SK-N-SH (cell line): ENCODE measurements at regions not wholly inside any gene's neighbourhood (a gene's known extent, or its start where the extent isn't known, plus 50 kb on each side); places are given as distances from the start of the nearest gene placed in this dataset.

Experiments used
- YY1 ChIP-seq: IDR thresholded peaks from 2 replicates; pipeline ENCODE4 v1.4.0; 2012; ENCODE audit warnings: low read depth, mild to moderate bottlenecking
- TF ChIP-seq, protein P1 (sequence below): fragments of 200-600 bp; sonication (generic); IDR thresholded peaks from 2 replicates; pipeline ENCODE4 v1.6.1; 2017; ENCODE audit warnings: antibody characterized with exemption, mild to moderate bottlenecking, moderate library complexity

DNA sequence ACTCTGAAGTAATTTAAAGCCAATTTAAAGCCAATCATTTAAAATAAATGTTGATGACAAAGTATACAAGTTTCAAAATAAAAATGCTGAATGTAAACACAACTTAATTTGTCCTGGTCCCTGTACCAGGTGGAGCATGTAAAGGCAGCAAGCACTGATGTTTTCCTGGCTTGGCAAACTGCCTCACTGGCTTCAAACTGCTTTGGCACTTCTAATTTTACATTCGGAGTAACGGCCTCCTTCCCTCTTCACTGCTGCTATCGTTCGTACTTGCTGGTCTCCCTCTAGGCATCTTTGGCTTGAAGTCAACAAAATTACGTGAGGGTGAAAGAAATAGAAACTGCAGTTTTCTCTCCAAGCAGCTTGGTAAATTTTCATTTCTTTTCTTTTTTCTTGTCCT lies 287.9 kb downstream of the LTN1 start:
- no peak for TF ChIP-seq YY1
- TF ChIP-seq, protein P1, sequence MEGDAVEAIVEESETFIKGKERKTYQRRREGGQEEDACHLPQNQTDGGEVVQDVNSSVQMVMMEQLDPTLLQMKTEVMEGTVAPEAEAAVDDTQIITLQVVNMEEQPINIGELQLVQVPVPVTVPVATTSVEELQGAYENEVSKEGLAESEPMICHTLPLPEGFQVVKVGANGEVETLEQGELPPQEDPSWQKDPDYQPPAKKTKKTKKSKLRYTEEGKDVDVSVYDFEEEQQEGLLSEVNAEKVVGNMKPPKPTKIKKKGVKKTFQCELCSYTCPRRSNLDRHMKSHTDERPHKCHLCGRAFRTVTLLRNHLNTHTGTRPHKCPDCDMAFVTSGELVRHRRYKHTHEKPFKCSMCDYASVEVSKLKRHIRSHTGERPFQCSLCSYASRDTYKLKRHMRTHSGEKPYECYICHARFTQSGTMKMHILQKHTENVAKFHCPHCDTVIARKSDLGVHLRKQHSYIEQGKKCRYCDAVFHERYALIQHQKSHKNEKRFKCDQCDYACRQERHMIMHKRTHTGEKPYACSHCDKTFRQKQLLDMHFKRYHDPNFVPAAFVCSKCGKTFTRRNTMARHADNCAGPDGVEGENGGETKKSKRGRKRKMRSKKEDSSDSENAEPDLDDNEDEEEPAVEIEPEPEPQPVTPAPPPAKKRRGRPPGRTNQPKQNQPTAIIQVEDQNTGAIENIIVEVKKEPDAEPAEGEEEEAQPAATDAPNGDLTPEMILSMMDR, result no peak
